NCI-H1417 (cell line): ENCODE measurements at regions not wholly inside any gene's neighbourhood (a gene's known extent, or its start where the extent isn't known, plus 50 kb on each side); places are given as distances from the start of the nearest gene placed in this dataset.
"Not testable (repeated sequence)": the region's sequence is repeated elsewhere in the genome, so short reads cannot be mapped to it uniquely, and the experiment has no call there.

ENCODE experiments used
- DNase-seq, 3 experiments: peaks; one replicate each; lab custom pipeline; 2025; lab: John Stamatoyannopoulos, UW

GRCh38 chr7:91683823-91684222, 196.7 kb downstream of the MTERF1 start:
- peak in 2 of 3 experiments; percentile 28 to 47 for DNase-seq

- no peak for DNase-seq
Measured at GRCh38 chr7:91685544-91685943, 195.0 kb downstream of the MTERF1 start.

- DNase-seq = no peak
Measured at GRCh38 chr7:91690541-91691070, 189.9 kb downstream of the MTERF1 start.

DNA sequence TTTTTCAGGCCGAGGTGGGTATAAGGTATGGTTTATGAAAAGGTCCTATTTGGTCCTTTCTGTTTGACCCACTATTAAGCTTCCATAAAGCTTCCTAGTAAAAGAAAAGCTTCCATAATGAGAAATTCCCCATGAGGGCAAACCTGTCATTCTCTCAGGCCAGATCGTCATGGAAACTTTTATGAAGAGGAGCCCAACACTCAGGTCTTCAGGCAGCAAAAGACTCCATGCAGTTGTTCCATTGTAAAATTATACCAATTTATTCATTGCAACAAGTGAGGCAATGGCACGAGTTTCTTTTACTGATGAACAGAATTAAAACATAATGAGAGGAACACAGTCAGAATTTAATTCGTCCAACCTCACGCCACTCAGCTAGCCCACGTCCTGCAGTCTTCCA, 188.6 kb downstream of the MTERF1 start:
- no peak for DNase-seq

- DNase-seq = no peak
Measured at GRCh38 chr7:91692800-91693199, 187.7 kb downstream of the MTERF1 start.

DNA sequence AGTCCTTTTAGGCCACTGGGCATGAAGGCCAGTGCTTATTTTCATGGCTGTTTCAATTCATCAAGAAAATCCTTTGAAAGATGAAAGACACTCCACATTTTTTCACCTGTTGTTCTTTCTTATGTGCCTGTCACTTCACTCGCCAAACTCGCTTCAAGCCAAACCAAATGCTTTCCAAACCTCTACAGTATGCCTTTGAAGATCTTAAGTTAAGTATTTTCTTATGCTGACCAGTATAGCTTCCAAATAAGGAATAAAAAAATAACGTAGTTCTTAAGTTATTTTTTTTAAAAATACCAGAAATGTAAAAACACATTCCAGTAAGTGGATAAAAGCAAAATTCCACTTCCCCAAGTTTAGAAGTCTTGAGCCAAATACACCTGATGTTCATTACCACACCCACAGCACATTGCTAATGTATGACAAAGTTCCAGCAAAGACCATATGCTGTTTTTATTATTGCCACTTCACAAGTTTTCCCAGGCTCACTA, 186.1 kb downstream of the MTERF1 start:
- DNase-seq = no peak

- no peak for DNase-seq
Measured at GRCh38 chr7:91710881-91711280, 169.6 kb downstream of the MTERF1 start.

GRCh38 chr7:91713669-91714068, 166.8 kb downstream of the MTERF1 start:
- no peak for DNase-seq

DNA sequence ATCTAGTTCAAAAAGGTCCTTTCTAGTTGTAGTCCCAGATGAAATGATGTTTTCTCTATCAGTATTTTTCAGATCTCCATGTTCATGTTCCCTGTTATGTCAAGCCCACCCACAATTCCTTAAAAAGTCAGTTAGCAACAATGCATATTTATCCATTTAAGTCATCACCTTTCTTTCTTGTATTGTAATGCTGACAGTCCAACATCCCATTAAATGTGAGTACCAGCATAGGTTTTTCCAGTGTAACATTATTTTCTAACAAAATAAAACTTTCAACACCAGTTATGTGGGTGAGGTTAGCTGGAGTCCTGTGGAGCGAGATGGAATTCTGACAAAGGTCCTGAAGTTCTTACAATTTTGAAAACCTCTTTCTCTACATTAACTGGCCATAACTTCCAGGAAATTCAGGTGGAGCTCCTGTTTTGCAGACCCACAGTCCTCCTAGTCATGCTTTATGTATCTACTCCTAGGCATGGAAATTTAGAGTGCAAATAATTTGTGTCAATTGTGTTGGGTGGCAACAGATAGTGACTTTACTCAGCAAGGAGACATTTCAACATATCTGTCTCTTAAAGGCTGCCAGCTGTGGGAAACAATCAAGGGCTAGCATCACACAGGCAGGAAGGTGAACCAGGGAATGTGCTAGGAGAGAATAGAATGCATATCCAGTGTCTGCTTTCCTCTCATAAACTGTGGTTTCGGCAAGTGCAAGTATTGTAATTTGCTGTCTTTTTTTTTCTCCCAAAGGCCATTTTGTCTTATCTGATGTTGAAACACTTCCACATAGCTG, 162.6 kb downstream of the MTERF1 start:
- no peak for DNase-seq

- DNase-seq = no peak
Measured at GRCh38 chr7:91719008-91719407, 161.5 kb downstream of the MTERF1 start.

DNA sequence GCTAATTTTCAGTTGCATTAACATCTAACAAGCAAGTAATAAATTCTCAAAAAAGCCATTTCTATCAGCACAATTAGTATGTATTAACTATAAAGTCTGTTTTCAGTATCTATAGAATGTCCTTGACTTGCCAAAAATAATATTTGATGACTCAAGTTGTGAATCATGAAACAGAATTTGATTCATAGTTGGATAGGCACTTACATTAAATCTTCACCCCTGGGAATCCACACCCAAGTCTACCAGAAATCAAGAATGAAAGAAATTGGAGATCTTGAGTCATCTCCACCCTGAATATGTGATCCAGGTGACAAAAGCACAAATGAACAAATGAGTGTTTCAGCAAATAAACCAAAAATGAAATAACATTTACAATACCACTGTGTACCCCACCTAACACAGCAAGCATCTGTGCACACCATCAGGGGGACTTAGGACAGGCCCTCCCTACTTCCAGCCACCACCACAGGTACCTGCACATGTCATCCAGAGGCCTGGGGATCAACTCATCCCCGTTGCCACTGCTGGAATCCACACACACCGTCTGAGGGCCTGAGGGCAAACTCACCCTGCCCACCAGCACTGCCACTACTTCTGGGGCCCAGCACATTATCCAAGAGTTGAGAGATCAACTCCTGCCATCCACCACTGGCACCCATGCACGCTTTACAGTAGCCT, 160.1 kb downstream of the MTERF1 start:
- DNase-seq = no peak

- DNase-seq = no peak
Measured at GRCh38 chr7:91722831-91723230, 157.7 kb downstream of the MTERF1 start.

GRCh38 chr7:91729046-91729445, 151.5 kb downstream of the MTERF1 start:
- DNase-seq = not testable (repeated sequence)

DNA sequence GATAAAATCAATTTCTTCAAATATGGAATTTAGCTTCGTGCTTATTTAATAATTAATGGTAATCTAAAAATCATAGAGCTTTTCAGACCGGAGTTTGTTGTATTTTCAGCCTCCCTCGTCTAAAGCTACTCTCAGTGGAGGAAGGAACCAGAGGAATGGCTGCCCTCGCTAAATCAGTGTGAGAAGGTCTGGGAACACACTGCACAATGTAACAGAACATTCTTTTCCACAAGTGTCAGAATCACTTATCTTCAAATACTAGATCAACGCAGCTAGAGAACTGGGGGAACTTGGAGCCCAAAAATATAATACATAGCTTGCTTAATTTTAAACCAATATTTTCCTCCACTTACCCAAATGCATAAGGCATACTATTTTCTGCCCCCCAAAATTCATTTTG, 148.5 kb downstream of the MTERF1 start:
- no peak for DNase-seq

DNA sequence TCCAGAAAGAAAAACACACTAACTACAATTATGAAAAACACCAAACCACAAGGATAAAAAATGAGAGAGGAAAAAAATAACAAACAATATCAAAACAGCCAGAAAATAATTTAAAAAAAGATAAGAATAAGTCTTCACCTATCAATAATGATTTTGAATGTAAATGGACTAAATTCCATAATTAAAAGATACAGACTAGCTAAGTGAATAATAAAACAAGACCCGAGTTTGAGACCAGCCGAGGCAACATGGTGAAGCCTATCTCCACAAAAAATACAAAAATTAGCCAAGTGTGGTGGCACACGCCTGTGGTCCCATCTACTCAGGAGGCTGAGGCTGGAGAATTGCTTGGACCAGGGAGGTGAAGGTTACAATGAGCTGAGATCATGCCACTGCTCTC, 131.1 kb downstream of the MTERF1 start:
- DNase-seq = no peak

GRCh38 chr7:91750091-91750490, 130.4 kb downstream of the MTERF1 start:
- DNase-seq = no peak

DNA sequence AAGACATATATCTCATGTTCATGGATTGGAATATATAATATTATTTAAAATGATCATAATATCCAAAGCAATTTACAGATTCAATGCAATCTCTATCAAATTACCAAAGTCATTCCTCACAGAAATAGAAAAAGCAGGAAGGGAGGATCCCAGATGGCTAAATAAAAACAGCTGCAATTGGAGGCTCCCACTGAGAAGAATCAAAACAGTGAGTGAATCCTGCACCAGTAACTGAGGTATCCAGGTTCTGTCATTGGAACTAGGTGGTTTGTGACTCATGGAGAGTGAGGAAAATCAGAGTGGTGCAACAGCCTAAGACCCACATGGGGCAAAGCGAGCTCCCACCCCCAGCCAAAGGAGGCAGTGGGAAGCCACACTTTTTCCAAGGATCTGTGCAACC, 128.4 kb downstream of the MTERF1 start:
- no peak for DNase-seq

- not testable (repeated sequence) for DNase-seq
Measured at GRCh38 chr7:91754280-91754679, 126.2 kb downstream of the MTERF1 start.

- DNase-seq = not testable (repeated sequence)
Measured at GRCh38 chr7:91755121-91755520, 125.4 kb downstream of the MTERF1 start.

GRCh38 chr7:91759205-91759863, 121.2 kb downstream of the MTERF1 start:
- DNase-seq = peak; percentile 12 to 23 (median 16)

DNA sequence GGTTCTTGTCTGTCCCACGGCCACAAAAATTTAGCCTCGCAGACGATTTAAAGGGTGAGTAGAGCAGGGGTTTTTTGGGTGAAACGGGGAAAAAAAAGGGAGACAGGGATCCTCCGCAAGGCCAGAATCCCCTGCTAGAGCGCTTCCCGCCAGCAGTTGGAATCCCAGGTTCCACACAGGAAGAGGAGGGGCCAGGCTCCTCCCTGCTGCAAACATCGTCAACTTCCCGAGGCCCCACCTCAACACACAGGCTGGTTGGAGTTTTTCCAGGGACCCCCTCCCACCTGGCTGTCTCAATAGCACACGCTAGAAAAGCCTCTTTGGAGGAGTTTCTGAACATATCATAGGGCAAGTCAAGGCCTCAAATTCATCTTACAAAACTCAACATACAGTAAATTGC, 112.7 kb downstream of the MTERF1 start:
- DNase-seq = no peak

- no peak for DNase-seq
Measured at GRCh38 chr7:91771394-91771793, 109.1 kb downstream of the MTERF1 start.
